Neural progenitor cell (in vitro differentiated cells): ENCODE measurements at regions not wholly inside any gene's neighbourhood (a gene's known extent, or its start where the extent isn't known, plus 50 kb on each side); places are given as distances from the start of the nearest gene placed in this dataset.

Source experiments
- CTCF ChIP-seq: fragments of 200-600 bp; sonication (generic); IDR thresholded peaks from 2 replicates; pipeline ENCODE4 v1.5.1; 2017; ENCODE audit warnings: antibody characterized with exemption, mild to moderate bottlenecking
- EZH2 ChIP-seq: fragments of 200-600 bp; sonication (generic); IDR thresholded peaks from 2 replicates; pipeline ENCODE4 v1.6.1; 2017; ENCODE audit warnings: antibody characterized with exemption, mild to moderate bottlenecking, moderate library complexity

- TF ChIP-seq EZH2 = no peak
- no peak for TF ChIP-seq CTCF
Observed at GRCh38 chr5:105659396-105659795, 2011.3 kb downstream of the EFNA5 start.
